ENCODE measurements at regions not wholly inside any gene's neighbourhood (a gene's known extent, or its start where the extent isn't known, plus 50 kb on each side); places are given as distances from the start of the nearest gene placed in this dataset.

DNA sequence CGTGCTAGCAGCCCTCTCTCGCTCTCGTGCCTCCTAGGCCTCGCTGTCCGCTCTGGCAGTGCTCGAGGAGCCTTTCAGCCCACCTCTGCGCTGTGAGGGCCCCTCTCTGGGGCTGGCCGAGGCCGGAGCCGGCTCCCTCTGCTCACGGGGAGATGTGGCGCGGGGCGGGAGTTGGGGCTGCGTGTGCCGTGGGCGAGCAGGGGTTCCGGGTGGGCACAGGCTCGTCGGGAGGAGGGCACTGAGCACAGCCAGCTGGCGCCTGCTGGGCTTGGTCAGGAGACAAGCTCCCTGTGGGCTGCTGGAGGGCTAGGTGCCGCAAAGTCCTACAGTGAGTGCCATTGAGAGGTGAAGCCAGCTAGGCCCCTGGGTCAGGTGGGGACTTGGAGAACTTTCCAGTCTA, 994.5 kb downstream of the C4orf33 start:
- no peak for DNase-seq

GRCh38 chr4:130092187-130093015, 996.4 kb downstream of the C4orf33 start:
- no peak for DNase-seq

GRCh38 chr4:130099105-130099504, 1003.2 kb downstream of the C4orf33 start:
- DNase-seq: no peak

DNA sequence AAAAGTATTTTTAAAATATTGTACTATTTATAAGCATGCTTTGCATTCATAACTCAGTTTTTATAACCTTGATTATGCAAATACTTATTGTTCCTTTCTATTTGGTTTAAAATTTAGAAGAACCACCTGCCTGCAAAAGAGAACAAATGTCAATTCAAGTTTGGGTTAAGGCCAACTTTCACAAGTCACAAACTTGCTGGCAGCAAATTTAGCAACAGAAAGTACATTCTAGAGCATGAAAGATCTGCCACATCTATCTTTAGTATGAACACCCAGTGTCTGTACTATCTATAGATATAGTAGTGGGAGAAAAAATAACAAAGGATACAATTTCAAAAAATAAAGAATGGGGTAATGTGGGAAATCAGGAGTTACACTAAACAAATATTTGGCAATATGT, 1014.2 kb downstream of the C4orf33 start:
- DNase-seq: no peak

DNA sequence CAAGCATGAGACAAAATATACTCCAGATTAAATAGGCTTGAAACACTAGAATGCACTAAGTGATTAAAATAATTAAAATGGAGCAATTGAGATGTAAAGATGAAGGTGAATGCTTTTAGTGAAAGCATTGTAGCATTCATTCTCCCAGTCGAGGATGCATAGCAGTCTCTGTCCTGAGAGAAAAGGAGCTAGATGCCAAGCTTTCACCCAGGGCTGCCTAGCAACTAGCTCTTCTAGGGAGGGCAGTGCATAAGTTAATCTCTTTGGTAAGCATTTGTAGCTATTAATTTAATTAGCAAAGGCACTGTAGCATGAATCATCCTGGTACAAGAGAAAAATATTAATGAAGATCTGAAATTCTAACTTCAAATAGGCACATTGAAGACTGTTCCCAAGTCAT, 1014.8 kb downstream of the C4orf33 start:
- no peak for DNase-seq

DNA sequence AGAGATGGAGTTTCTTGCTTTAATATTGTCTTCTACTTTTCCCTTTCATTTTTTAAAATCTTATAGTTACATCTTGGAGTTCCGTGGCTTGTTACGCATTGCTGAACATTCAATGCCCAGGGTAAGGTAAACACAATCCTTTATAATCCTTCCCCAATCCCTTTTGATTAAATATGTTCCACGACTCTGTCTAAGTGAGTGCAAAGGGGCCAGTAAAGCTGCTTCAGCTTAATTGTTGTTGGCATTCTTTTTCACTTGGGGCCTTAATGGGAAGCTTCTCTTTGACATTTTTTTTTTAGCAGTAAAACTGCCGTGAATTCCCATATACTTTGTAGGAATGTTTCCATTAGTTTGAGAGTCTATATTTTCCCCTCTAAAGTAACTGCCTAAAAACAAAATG, 1028.1 kb downstream of the C4orf33 start:
- DNase-seq: no peak

GRCh38 chr4:130125467-130125866, 1029.5 kb downstream of the C4orf33 start:
- DNase-seq: no peak

- DNase-seq: no peak
These were observed 1031.3 kb downstream of the C4orf33 start for GRCh38 chr4:130127297-130127696.

- no peak for DNase-seq
These were observed 1035.6 kb downstream of the C4orf33 start for GRCh38 chr4:130131536-130131935.

DNA sequence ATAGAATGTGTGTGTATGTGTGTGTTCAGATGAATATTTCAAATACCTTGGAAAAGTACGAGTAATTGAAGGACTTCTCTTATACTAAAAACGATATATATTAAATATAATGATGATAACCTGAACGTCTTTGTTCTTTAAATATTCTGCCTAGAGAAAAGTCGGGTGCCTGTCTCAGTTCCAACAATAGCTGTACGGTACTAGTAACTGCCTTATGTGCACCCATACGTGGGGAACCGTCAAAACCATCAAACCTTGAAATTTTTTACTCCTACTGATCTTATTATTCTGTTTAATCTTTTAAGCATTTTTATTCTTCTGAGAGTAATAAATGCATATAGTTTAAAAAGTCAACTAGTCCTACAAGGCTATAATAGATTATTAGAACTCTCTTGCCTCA, 1045.7 kb downstream of the C4orf33 start:
- no peak for DNase-seq

GRCh38 chr4:130143656-130144055, 1047.7 kb downstream of the C4orf33 start:
- DNase-seq: no peak

- no peak for DNase-seq
These were observed 1050.8 kb downstream of the C4orf33 start for GRCh38 chr4:130146773-130147172.

- DNase-seq: no peak
These were observed 1051.7 kb downstream of the C4orf33 start for GRCh38 chr4:130147641-130148040.

DNA sequence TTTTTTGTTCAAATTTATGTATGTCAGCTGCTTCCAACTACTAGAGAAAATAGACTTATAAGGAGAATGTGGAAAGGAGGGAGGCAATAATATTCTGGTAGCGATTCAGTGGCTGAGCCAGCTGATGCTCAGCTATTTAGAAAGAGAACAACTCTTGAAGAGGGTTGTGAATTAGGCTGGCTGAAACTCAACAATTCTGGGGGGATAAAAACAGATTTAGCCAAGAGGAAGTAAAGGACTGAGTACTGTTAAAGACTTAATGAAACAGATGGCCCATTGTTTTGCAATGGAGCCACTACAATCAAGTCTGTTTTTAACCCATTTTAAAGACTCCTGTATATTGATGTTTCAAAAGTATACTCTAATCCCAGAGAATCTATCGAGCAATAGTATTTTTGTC, 1058.9 kb downstream of the C4orf33 start:
- DNase-seq: no peak

GRCh38 chr4:130163701-130164100, 1067.7 kb downstream of the C4orf33 start:
- DNase-seq: no peak

DNA sequence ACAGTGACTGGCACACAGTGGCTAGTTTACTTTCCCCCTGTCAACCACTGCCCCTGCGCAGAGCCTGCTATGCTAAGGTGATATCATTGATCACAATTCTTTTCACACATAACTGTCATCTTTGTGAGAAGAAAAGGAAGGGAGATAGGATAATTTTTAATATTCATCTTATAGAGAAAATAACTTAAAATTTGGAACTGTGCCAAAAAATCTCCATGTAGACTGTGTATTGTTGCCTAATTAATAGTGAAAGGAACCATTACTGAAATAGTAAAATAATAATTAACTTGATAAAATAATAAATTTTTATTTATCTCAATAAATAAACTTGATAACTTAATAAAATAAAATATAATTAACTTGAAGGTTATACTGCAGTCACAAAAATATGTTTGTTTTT, 1069.4 kb downstream of the C4orf33 start:
- DNase-seq: no peak

GRCh38 chr4:130172156-130172555, 1076.2 kb downstream of the C4orf33 start:
- no peak for DNase-seq

GRCh38 chr4:130178106-130178505, 1082.2 kb downstream of the C4orf33 start:
- DNase-seq: no peak

- no peak for DNase-seq
These were observed 1087.1 kb downstream of the C4orf33 start for GRCh38 chr4:130183096-130183495.

DNA sequence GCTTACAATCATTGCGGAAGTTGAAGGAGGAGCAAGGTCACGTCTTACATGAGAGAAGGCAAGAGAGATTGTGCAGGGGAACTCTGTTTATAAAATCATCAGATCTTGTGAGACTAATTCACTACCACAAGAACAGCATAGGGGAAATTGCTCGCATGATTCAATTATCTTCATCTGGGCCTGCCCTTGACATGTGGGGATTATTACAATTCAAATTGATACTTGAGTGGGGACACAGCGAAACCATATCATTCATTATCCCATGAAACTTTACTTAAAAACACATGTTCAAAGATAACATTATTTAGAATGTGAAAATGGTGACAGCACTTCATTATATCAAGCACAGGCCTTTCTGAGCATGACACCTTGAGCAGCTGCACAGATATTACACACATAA, 1087.8 kb downstream of the C4orf33 start:
- DNase-seq: no peak

DNA sequence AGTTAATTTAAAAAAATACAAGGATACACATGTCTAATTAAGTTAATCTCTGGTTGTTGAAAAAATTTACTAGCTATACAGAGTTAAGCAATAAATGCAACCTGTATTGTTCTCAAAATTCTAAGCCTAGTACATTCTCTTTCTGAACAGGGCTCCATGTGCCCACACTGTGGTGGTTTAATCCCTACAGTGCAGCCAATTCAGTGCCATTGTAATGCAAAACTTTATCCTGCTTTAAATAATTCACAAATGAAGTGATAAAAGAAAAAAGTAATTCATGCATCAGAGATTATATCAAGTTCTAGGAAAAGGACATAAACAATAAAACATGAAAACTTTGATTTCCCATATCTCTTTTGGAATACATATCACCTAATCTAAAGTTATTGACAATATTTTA, 1089.2 kb downstream of the C4orf33 start:
- DNase-seq: no peak

GRCh38 chr4:130186931-130187330, 1091.0 kb downstream of the C4orf33 start:
- no peak for DNase-seq

DNA sequence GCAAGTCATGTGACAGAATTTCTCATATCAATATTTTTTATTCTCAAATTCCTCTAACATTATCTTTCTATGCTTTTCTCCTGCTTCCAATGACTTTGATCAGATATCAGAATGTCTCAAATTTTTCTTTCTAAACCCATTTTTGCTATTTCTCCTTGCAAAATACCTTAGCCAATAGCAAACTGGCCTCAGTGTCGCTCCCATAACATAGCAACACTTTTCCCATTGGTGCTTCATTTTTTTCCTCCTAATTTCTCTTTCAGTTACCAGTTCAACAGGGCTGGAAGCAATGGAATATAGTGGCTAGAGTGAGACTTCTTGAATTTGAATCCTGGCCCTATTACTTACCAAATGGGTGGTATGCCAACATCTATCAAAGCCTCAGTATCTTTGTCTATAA, 1091.6 kb downstream of the C4orf33 start:
- DNase-seq: no peak

DNA sequence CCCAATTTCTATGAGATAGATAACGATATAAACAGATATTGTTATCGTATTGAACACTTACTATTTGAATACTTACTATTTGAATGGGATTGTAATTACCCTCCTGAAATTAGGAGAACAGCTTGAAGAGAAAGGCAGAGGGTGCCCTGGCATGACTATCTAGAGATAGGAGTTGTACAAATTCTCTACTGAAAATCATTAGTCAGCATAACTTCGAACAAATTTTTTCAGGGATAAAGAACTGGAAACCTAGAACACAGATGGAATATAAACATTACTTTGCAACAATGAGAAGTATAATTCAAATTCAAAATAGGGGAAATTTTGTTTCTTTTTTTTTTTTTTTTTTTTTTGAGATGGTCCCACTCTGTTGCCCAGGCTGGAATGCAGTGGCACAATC, 1096.8 kb downstream of the C4orf33 start:
- DNase-seq: no peak

DNA sequence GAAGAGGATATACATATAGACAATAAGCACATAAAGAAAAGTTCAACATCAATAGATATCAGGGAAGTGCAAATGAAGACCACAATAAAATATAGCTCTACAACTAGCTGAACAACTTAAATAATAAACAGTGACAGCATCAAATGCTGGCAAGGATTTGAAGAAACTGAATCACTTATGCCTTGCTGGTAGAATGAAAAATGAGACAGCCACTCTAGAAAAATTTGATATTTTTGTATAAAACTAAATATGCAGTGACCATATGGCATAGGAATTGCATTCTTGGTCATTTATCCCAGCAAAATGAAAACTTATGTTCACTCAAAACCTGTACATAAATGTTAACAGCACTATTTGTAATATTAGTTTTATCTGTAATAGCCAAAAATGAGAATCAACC, 1102.0 kb downstream of the C4orf33 start:
- no peak for DNase-seq

Data from CD4-positive, alpha-beta T cell treated with Interleukin-21 for 1 hour (primary cell).